Activated naive CD8-positive, alpha-beta T cell treated with anti-CD3 and anti-CD28 coated beads, Interleukin-2, amount 50 U/mL, for 24 hours (primary cell): ENCODE measurements at regions not wholly inside any gene's neighbourhood (a gene's known extent, or its start where the extent isn't known, plus 50 kb on each side); places are given as distances from the start of the nearest gene placed in this dataset.

ENCODE experiments used
- ATAC-seq: fragments of 150-1000 bp; cut with Tn5 transposase; one replicate; pipeline ENCODE4 v1.10.0; 2021
- DNase-seq: peaks from one replicate; pipeline ENCODE4 v3.0.0; 2021
- H3K27ac Mint-ChIP-seq: one replicate; pipeline ENCODE4 v1.8.0; 2021; ENCODE audit warnings: mild to moderate bottlenecking, mixed read lengths
- H3K27me3 Mint-ChIP-seq: one replicate; pipeline ENCODE4 v1.8.0; 2021; ENCODE audit warnings: mixed read lengths
- H3K36me3 Mint-ChIP-seq: one replicate; pipeline ENCODE4 v1.8.0; 2021; ENCODE audit warnings: low read depth, mixed read lengths
- H3K4me1 Mint-ChIP-seq: one replicate; pipeline ENCODE4 v1.8.0; 2021; ENCODE audit warnings: mixed read lengths
- H3K4me3 Mint-ChIP-seq: one replicate; pipeline ENCODE4 v1.8.0; 2021; ENCODE audit warnings: mild to moderate bottlenecking, moderate library complexity, mixed read lengths
- H3K9me3 Mint-ChIP-seq: one replicate; pipeline ENCODE4 v1.8.0; 2021; ENCODE audit warnings: mixed read lengths

DNA sequence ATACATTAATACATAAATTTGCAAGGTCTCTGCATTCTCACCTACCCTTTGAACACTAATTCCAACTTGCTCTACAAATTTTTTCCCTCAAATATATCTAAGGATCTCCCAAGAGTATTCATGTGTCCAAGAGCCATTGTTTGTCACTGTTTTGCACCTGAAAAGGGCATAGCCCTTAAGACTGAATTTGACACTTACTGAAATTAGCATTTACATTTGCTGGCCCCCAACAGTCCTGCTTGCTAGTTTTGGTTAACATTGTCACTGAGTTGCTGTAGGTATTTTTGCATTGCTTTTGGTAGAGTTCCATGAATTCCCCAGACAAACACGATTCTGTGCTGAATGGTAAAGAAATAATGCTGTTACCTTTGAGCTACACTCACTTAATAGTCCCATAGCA is 57.3 kb downstream of the KCNA4 start:
- Mint-ChIP-seq H3K4me3 (no peak overlapping the region), H3K9me3 (peaks cover 5% of the 10 kb centered on the region), H3K27me3 (no peaks in the 10 kb centered on the region), H3K36me3 (no peaks in the 10 kb centered on the region), H3K4me1 (no peaks in the 10 kb centered on the region), H3K27ac (no peak overlapping the region)
- no peak for DNase-seq
- no peak for ATAC-seq

DNA sequence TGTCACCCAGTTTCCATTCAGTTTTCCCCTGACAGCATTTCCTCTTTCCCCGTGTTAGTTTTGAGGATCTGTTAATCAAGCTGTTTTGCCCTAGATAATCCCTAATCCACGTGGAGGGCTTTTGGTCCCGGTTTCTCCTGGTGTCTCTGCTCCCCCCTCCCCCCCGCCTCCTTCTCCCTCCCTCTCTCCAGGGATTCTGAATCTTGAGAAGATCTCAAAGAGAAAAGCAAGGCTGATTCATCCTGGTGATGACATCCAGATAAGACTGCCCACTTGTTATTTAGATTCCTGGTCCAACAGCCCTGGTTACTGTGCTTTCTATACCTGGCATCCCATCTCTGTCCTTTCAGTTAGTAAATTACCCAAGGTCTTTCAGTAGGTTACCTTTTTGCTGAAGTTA is 59.4 kb downstream of the KCNA4 start:
- Mint-ChIP-seq H3K27me3 (no peaks in the 10 kb centered on the region), H3K4me3 (no peak overlapping the region), H3K27ac (no peak overlapping the region), H3K36me3 (no peaks in the 10 kb centered on the region), H3K4me1 (no peaks in the 10 kb centered on the region), H3K9me3 (peaks cover 20% of the 10 kb centered on the region)
- DNase-seq = no peak
- no peak for ATAC-seq

DNA sequence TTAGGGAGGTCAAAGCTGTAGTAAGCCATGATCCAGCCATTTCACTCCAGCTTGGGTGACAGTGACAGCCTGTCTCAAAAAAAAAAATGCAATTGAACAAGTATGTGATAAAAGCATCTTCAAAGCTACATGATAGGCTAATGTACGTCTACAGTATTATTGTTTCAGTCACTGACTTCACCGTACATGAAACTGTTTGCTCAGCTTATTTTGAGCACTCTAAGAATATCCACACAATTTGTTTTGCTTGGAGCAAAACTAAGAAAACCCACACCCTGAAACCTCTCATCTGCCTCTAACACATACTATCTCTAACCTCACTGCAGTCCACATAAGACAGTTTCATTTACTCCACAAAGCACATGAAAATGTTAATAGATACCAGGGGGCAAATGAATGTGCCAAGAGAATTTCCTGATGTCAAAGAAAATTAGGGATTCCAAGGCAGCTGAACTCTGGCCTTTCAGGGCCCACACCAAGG is 60.7 kb downstream of the KCNA4 start:
- no peak overlapping the region for H3K27ac Mint-ChIP-seq

DNA sequence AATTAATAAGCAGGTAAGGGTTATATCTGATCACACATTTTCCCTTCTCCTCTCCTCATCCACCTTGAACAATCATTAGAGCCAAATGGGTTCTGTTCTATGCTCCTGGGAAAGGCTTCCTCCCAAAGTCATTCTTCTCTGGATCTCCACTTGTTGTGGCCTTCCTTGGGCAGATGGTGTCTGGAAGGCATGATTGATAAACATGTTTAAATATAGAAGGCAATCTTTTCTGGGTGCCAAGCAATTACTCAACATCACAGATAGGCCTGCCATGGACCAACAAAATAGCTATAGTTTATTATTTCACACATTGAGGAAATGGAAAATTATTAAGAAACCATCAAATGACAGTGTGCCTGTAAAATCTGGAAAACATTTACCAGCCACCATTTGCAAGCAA is 73.5 kb downstream of the KCNA4 start:
- Mint-ChIP-seq H3K27ac (no peak overlapping the region), H3K36me3 (no peaks in the 10 kb centered on the region), H3K27me3 (no peaks in the 10 kb centered on the region), H3K9me3 (peaks cover 8% of the 10 kb centered on the region), H3K4me3 (no peak overlapping the region), H3K4me1 (no peaks in the 10 kb centered on the region)
- no peak for ATAC-seq
- DNase-seq = no peak

More for the DNA sequence above, 60.7 kb downstream of the KCNA4 start:
- no peak for DNase-seq
- Mint-ChIP-seq H3K36me3 (no peaks in the 10 kb centered on the region), H3K4me3 (no peak overlapping the region), H3K4me1 (no peaks in the 10 kb centered on the region), H3K9me3 (peaks cover 21% of the 10 kb centered on the region), H3K27me3 (no peaks in the 10 kb centered on the region)
- ATAC-seq = no peak

DNA sequence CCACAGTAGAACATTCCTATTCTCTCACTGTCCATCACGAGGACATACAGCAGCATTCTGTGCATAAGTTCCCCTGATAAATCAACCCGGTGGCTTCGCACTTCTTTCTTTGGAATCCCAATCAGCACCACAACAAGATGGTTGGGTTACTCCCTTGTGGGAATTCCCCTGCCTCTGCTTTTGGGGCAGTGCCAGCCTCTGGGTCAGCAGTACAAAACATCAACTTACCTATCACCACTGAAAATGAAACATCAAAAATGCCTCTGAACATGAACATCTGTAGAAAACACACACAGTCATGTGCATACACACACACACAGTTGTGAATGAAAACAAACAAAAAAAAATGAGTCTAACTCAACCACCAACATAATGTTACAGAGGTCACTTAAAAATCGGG is 79.3 kb downstream of the KCNA4 start:
- H3K36me3 Mint-ChIP-seq = no peaks in the 10 kb centered on the region
- peaks cover 8% of the 10 kb centered on the region for H3K9me3 Mint-ChIP-seq
- no peak for ATAC-seq
- no peak overlapping the region for H3K4me3 Mint-ChIP-seq
- H3K27ac Mint-ChIP-seq = no peak overlapping the region
- H3K27me3 Mint-ChIP-seq = no peaks in the 10 kb centered on the region
- no peak for DNase-seq
- no peaks in the 10 kb centered on the region for H3K4me1 Mint-ChIP-seq

DNA sequence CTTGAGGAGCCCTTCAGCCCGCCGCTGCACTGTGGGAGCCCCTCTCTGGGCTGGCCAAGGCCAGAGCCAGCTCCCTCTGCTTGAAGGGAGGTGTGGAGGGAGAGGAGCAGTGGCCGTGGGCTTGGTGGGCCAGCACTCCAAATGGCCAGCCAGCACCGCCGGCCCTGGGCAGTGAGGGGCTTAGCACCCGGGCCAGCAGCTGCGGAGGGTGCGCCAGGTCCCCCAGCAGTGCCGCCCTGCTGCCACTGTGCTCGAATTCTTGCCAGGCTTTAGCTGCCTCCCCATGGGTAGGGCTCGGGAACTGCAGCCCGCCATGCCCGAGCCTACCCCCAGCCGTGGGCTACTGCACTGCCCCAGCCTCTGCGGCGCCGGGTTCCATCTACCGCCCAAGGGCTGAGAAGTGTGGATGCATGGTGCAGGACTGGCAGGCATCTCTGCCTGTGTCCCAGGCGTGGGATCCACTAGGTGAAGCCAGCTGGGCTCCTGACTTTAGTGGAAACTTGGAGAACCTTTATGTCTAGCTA is 82.7 kb downstream of the KCNA4 start:
- no peaks in the 10 kb centered on the region for H3K36me3 Mint-ChIP-seq
- no peaks in the 10 kb centered on the region for H3K4me1 Mint-ChIP-seq
- H3K9me3 Mint-ChIP-seq = peaks cover 8% of the 10 kb centered on the region
- no peak overlapping the region for H3K27ac Mint-ChIP-seq
- no peak for DNase-seq
- H3K4me3 Mint-ChIP-seq = no peak overlapping the region
- H3K27me3 Mint-ChIP-seq = no peaks in the 10 kb centered on the region
- ATAC-seq = no peak

DNA sequence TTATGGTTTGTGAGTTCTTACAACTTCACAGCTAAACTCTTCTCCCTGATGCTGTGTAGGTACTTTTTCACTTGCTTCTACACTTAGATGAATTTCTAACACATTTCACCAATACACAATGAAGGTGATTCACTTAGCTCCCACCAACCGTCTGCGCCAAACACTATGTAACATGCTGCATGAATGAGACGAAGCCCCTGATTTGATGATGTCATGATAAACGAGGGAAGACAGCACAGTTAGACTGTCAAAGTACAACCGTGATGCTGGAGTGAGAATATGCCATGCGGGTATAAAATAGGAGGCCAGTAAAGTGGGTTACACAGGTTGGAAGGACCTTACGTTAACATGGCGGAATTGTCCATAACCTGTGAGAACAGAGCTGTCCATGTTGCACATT is 100.8 kb downstream of the KCNA4 start:
- H3K4me3 Mint-ChIP-seq = no peak overlapping the region
- no peaks in the 10 kb centered on the region for H3K4me1 Mint-ChIP-seq
- H3K36me3 Mint-ChIP-seq = no peaks in the 10 kb centered on the region
- no peaks in the 10 kb centered on the region for H3K9me3 Mint-ChIP-seq
- DNase-seq (no peak), ATAC-seq (no peak)
- no peak overlapping the region for H3K27ac Mint-ChIP-seq
- no peaks in the 10 kb centered on the region for H3K27me3 Mint-ChIP-seq

DNA sequence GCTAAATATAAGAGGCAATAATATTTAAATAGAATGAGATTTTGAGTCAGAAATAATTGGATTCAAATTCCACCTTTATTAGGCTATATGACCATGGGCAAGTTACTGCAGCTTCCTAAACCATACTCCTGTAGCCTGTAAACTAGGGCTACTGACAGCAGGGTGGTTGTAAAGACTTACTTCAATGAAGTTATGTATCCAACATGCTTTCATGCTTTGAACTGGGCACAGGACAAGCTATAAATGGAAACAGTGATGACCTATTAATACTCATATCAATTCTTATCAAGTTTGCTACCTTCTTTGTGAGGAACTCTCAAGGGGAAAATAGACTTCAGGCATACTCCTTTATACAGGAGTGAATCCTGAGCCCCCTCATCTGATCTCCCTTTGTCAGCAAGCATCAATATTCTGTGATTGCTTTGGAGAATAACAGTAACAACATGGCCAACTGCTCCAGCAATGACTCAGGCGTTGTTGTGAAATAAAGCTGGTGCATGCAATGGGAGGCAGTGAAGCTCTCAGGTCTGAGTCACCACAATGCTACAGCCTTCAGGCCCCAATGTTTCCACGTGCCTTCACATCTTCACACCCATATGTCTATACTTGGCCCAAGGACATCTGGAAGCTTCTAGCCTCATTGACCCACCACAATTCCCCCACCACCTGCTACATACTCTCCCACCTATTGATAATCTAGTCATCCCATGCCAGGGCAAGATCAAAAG is 102.5 kb downstream of the KCNA4 start:
- no peaks in the 10 kb centered on the region for H3K4me1 Mint-ChIP-seq
- H3K36me3 Mint-ChIP-seq = no peaks in the 10 kb centered on the region
- DNase-seq (no peak), ATAC-seq (no peak)
- H3K4me3 Mint-ChIP-seq = no peak overlapping the region
- H3K27me3 Mint-ChIP-seq = no peaks in the 10 kb centered on the region
- H3K9me3 Mint-ChIP-seq = no peaks in the 10 kb centered on the region
- H3K27ac Mint-ChIP-seq = no peak overlapping the region

DNA sequence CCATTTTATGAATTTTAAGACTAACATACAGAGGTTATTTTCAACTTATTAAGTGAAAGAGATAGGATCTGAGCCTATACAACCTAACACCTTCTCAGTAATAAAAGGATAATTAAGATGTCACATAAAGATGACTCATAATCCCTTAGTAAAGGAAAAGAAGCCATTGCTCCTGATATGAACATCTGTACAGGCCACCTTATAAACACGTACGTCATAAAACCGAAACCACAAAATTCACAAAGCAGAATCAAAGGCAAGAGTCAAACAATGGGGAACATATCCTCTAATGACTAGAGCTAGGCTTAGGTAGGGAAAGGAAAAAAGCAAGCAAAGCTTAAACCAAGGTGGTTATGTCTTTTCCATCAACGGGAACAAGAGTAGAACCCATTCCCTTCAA is 103.5 kb downstream of the KCNA4 start:
- no peaks in the 10 kb centered on the region for H3K27me3 Mint-ChIP-seq
- H3K27ac Mint-ChIP-seq = no peak overlapping the region
- no peaks in the 10 kb centered on the region for H3K9me3 Mint-ChIP-seq
- H3K36me3 Mint-ChIP-seq = no peaks in the 10 kb centered on the region
- H3K4me3 Mint-ChIP-seq = no peak overlapping the region
- no peak for ATAC-seq
- DNase-seq = no peak
- no peaks in the 10 kb centered on the region for H3K4me1 Mint-ChIP-seq

DNA sequence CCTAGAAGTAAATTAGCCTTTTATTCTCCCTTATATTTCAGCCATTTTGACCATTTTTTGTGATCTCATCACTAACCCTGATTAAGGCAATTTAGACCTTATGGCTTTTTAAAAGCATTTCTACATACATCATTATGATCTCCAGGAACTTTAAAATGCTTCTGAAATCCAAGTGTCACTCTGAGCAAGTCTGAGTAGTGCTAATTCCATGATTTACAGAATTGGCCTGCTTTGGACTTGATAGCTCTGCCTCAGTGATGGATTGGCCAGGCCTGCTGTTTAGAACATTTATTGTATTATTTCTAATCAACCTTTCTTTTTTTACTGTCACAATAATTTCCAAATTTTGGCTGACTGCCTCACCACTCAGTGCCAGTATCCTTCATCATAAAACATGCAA is 116.4 kb downstream of the KCNA4 start:
- H3K36me3 Mint-ChIP-seq = no peaks in the 10 kb centered on the region
- ATAC-seq = no peak
- no peaks in the 10 kb centered on the region for H3K4me1 Mint-ChIP-seq
- H3K27me3 Mint-ChIP-seq = no peaks in the 10 kb centered on the region
- no peak for DNase-seq
- no peak overlapping the region for H3K27ac Mint-ChIP-seq
- H3K9me3 Mint-ChIP-seq = peaks cover 16% of the 10 kb centered on the region
- no peak overlapping the region for H3K4me3 Mint-ChIP-seq

DNA sequence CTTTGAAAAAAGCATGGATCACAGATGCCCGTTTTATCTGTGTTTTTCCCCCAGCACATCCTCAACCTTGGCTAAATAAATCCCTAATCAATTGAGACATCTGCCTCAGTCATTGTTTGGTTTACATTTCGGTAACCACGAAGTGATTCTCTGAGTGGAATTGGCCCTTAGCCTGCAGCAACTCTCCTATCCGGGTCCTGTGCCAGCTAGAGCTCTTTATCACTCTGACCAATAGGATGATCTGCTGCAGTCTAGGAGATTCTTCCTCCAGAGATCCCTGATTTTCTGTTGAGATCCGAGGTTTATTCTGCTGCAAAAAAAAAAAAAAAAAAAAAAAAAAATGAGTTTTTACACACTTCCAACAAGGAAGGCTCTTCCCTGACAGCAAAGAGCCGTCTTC is 137.3 kb downstream of the KCNA4 start:
- Mint-ChIP-seq H3K27ac (no peak overlapping the region), H3K4me1 (no peaks in the 10 kb centered on the region), H3K4me3 (no peak overlapping the region), H3K9me3 (peaks cover 12% of the 10 kb centered on the region), H3K36me3 (no peaks in the 10 kb centered on the region), H3K27me3 (no peaks in the 10 kb centered on the region)
- ATAC-seq = no peak
- DNase-seq = no peak

DNA sequence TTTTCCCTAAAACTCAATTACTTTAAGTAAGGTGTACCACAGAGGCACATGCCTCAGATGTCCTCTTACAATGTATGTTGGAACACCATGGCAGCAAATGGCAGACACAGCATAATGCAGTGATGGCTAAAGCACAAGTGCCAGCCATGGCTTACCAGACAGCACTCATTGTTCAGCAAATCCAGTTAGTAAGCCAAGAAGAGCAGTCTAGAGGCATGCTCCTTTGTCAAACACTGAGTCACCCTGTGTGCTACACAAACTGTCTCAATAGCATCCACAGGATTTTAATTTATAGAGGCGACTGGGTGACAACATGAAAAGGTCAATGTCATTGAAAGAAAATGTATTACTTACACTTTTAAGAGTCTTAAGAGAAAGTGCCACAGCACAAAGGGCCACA is 140.6 kb downstream of the KCNA4 start:
- no peak for ATAC-seq
- H3K27ac Mint-ChIP-seq = no peak overlapping the region
- H3K27me3 Mint-ChIP-seq = no peaks in the 10 kb centered on the region
- DNase-seq = no peak
- H3K9me3 Mint-ChIP-seq = peaks cover 17% of the 10 kb centered on the region
- no peaks in the 10 kb centered on the region for H3K36me3 Mint-ChIP-seq
- H3K4me1 Mint-ChIP-seq = no peaks in the 10 kb centered on the region
- H3K4me3 Mint-ChIP-seq = no peak overlapping the region

DNA sequence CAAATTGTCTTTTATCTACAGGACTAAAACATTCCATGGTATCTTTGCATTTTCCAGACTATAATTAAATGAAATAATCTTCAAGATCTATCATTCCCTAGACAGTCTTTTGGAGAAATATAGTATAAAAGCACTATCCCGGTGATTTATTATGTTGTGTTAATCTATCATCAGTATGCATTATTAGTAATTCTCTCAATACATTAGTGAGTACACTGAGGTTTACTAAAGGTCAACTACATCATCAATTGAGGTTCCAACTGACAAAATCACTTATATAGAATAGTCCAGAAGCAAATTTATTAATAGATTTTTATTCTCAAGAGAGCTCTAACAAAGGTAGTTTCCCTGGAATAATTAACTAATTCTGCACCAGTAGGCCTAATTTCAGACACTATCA is 169.6 kb downstream of the KCNA4 start:
- Mint-ChIP-seq H3K27me3 (no peaks in the 10 kb centered on the region), H3K27ac (no peak overlapping the region), H3K36me3 (no peaks in the 10 kb centered on the region), H3K4me3 (no peak overlapping the region), H3K4me1 (no peaks in the 10 kb centered on the region), H3K9me3 (peaks cover 9% of the 10 kb centered on the region)
- no peak for DNase-seq
- ATAC-seq = no peak

DNA sequence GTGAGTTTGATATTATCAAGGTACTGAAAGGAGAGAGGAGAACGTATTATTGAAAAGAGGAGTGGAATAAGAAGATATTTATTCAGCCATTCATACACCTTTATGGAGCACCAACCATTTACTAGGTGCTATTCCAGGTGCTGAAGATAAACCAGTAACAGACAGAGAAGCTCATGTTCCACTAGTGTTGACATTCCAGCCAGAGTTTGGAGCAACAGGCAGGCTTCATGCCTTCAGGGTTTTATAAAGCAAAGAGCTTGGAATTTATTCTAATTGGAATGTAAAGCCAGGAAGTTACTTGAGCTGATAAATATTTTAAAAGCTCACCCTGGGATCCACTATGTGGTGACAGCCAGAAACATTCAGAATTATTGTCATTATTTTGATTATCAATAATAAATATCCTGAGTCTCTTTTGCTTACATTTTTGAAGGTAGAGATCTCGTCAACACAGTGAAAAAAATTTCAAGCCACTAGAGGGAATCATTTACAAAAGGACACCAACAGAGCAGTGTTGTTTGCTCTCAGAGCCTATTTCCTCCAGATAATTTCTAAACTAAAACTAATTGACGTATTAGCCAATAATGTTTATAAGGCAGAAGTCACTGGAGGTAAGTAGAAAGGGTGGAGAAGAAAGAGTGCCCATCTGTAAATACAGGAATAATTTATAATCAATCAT is 172.0 kb downstream of the KCNA4 start:
- H3K4me3 Mint-ChIP-seq = no peak overlapping the region
- no peak overlapping the region for H3K27ac Mint-ChIP-seq
- H3K9me3 Mint-ChIP-seq = peaks cover 9% of the 10 kb centered on the region
- DNase-seq (no peak), ATAC-seq (no peak)
- no peaks in the 10 kb centered on the region for H3K27me3 Mint-ChIP-seq
- H3K4me1 Mint-ChIP-seq = no peaks in the 10 kb centered on the region
- H3K36me3 Mint-ChIP-seq = no peaks in the 10 kb centered on the region

DNA sequence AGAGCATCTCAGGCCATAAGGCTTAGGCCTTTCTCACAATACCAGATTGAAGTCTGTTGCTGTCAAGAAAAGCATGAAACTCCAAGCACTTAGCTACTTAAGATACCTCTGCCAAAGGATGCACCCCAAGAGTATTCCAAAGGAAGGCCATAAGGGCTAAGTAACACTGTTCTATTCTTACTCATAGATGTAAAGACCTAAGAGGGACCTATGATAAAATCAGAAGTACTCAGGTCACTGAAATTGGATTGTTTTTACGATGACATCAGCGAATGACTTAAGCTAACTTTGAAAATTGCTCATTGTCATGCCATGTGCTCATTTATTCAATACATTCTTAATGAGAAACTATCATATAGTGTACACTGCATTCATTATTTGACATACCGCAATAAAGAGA is 172.8 kb downstream of the KCNA4 start:
- no peaks in the 10 kb centered on the region for H3K27me3 Mint-ChIP-seq
- no peak for ATAC-seq
- no peaks in the 10 kb centered on the region for H3K36me3 Mint-ChIP-seq
- H3K27ac Mint-ChIP-seq = no peak overlapping the region
- no peak for DNase-seq
- H3K4me1 Mint-ChIP-seq = no peaks in the 10 kb centered on the region
- no peak overlapping the region for H3K4me3 Mint-ChIP-seq
- peaks cover 9% of the 10 kb centered on the region for H3K9me3 Mint-ChIP-seq
